ENCODE measurements at regions not wholly inside any gene's neighbourhood (a gene's known extent, or its start where the extent isn't known, plus 50 kb on each side); places are given as distances from the start of the nearest gene placed in this dataset.
"Not testable (repeated sequence)": the region's sequence is repeated elsewhere in the genome, so short reads cannot be mapped to it uniquely, and the experiment has no call there.

DNA sequence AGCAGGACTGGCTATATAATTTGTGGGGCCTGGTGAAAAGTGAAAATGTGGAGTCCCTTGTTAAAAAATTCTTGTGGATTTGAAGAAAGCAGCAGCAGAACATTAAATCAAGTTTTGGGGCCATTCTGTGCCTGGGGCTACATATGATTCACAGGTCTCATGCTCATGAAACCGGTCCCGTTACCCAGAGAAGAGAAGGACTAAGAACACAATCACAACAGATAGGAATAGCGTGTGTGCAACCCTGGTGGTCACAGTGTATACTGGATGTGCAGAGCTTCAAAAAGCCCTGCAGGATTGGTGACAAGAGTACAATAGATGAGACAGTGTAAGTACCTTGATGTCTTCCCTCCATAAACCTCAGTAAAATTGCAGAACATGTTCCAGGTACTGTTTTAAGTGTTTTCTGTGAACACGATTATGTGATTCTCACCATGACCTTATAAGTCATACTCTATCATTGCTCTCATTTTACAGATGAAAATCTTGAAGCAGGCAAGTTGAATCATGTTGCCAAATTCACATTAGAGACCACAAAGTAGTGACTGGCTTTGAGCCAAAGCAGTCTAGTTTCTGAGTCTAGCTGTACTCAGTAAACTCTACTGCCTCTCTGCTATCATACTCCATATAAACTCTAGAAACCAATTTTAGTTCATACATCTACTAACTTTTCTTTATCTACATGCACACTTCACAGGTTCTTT is 636.5 kb downstream of the TAF11L14 start:
- no CpG with 5 or more reads among the region's 4 CpGs for WGBS (ENCODE audit: insufficient coverage)
- no peak overlapping the region for H3K27ac ChIP-seq (ENCODE audit: low read depth, low read length)
- no peaks in the 10 kb centered on the region for H3K27me3 ChIP-seq (ENCODE audit: control insufficient read depth, insufficient read depth, low read length)
- H3K36me3 ChIP-seq (ENCODE audit: control insufficient read depth, insufficient read depth, low read length): no peaks in the 10 kb centered on the region
- DNase-seq (ENCODE audit: low read depth in 4 of 6, low spot score in 6 of 6): peak in 1 of 6 donors; percentile 9
- H3K4me3 ChIP-seq (ENCODE audit: low read depth, low read length): no peak overlapping the region
- H3K4me1 ChIP-seq (ENCODE audit: control insufficient read depth, insufficient read depth, low read length): no peaks in the 10 kb centered on the region
- H3K9me3 ChIP-seq (ENCODE audit: control insufficient read depth, insufficient read depth, low read length): no peaks in the 10 kb centered on the region

DNA sequence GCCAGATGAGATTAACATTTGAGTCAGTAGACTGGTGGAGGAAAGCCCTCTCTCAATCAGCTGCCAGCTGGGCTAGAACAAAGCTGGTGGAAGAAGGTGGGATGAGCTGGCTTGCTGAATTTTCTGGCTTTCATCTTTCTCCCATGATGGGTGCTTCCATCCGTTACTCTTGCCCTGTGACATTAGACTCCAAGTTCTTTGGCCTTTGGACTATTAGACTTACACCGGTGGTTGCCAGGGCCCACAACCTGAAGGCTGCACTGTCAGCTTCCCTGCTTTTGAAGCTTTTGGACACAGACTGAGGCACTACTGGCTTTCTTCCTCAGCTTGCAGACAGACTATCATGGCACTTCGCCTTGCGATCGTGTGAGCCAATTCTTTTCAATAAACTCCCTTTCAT is 642.7 kb downstream of the TAF11L14 start:
- Histone ChIP-seq H3K27ac (ENCODE audit: low read depth, low read length) (no peak overlapping the region), H3K27me3 (ENCODE audit: control insufficient read depth, insufficient read depth, low read length) (no peaks in the 10 kb centered on the region), H3K4me3 (ENCODE audit: low read depth, low read length) (no peak overlapping the region), H3K36me3 (ENCODE audit: control insufficient read depth, insufficient read depth, low read length) (no peaks in the 10 kb centered on the region), H3K4me1 (ENCODE audit: control insufficient read depth, insufficient read depth, low read length) (no peaks in the 10 kb centered on the region), H3K9me3 (ENCODE audit: control insufficient read depth, insufficient read depth, low read length) (no peaks in the 10 kb centered on the region)
- 91% methylated on average over 2 of the region's 5 CpGs for WGBS (ENCODE audit: insufficient coverage)
- no peak for DNase-seq (ENCODE audit: low read depth in 4 of 6, low spot score in 6 of 6)

DNA sequence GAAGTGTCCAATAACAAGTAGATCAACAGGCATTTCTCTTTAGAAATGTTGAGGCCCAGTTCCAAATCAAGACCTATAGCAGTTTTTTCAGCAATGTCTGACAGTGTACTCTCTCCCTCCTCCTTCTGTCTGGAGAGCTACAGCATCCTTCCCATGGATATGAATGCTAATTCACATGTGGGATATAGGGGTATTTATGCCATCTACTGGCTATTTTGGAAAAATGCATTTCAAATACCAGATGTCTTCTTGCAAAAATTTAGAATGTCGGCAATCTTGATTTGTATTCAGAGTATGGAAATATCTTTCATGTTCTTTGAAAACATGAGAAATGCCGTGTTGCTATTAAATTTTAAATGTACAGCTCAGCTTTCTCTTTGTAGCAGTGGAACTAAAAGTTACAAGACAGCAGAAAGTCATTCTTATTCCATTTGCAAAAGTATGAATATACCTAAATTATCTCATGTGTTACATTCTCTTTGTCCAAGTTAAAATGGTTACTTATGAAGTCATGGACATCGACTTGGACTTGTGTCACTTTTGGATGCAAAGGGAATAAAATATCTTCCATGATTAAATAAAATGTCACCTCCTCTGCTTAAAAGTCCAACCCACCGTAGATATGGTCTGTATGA is 647.8 kb downstream of the TAF11L14 start:
- 33% methylated on average over 1 of the region's 4 CpGs for WGBS (ENCODE audit: insufficient coverage)
- no peaks in the 10 kb centered on the region for H3K27me3 ChIP-seq (ENCODE audit: control insufficient read depth, insufficient read depth, low read length)
- no peak overlapping the region for H3K27ac ChIP-seq (ENCODE audit: low read depth, low read length)
- H3K4me1 ChIP-seq (ENCODE audit: control insufficient read depth, insufficient read depth, low read length): no peaks in the 10 kb centered on the region
- no peaks in the 10 kb centered on the region for H3K9me3 ChIP-seq (ENCODE audit: control insufficient read depth, insufficient read depth, low read length)
- H3K36me3 ChIP-seq (ENCODE audit: control insufficient read depth, insufficient read depth, low read length): no peaks in the 10 kb centered on the region
- DNase-seq (ENCODE audit: low read depth in 4 of 6, low spot score in 6 of 6): peak; percentile 9 to 94 (median 32)
- no peak overlapping the region for H3K4me3 ChIP-seq (ENCODE audit: low read depth, low read length)

DNA sequence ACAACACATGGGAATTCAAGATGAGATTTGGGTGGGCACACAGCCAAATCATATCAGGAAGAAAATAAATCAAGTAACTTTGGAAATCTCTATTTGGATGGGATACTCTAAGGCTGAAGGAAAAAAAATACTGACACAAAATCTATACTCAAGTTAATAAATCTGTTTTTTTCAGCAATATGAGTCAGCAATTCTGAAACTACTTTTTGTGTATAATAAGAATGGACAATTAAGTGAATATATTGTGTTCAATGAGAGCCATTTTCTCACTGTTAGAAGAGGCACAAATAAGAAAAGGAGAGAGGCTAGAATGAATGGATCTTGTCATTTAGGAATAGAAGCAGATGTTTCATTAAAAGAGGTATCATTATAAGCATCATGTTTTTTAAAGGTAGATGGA is 651.0 kb downstream of the TAF11L14 start:
- H3K27ac ChIP-seq (ENCODE audit: low read depth, low read length): no peak overlapping the region
- no peak overlapping the region for H3K4me3 ChIP-seq (ENCODE audit: low read depth, low read length)
- H3K4me1 ChIP-seq (ENCODE audit: control insufficient read depth, insufficient read depth, low read length): no peaks in the 10 kb centered on the region
- no peaks in the 10 kb centered on the region for H3K9me3 ChIP-seq (ENCODE audit: control insufficient read depth, insufficient read depth, low read length)
- H3K36me3 ChIP-seq (ENCODE audit: control insufficient read depth, insufficient read depth, low read length): no peaks in the 10 kb centered on the region
- H3K27me3 ChIP-seq (ENCODE audit: control insufficient read depth, insufficient read depth, low read length): no peaks in the 10 kb centered on the region
- DNase-seq (ENCODE audit: low read depth in 4 of 6, low spot score in 6 of 6): no peak

DNA sequence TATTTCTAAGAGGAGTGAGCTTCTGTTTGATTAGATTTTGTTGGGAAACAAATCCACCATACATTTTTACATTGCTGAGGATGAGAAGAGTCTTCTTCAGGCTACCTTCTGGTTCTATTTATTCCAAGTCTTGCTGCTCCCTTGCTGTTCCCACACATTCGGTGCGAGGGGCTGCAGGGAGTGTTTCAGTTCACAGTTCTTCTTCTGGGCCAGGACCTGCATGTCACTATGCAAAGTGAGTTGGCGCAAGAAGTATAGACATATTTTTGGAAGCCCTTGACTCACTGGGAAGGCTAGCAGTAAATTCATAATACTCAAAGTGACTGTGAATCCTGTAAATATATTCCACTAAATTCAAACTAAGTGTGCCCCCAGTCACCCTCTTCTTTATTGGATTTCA is 657.9 kb downstream of the TAF11L14 start:
- DNase-seq (ENCODE audit: low read depth in 4 of 6, low spot score in 6 of 6): peak in 1 of 6 donors; percentile 63
- Histone ChIP-seq H3K27me3 (ENCODE audit: control insufficient read depth, insufficient read depth, low read length) (no peaks in the 10 kb centered on the region), H3K9me3 (ENCODE audit: control insufficient read depth, insufficient read depth, low read length) (no peaks in the 10 kb centered on the region), H3K4me1 (ENCODE audit: control insufficient read depth, insufficient read depth, low read length) (no peaks in the 10 kb centered on the region), H3K27ac (ENCODE audit: low read depth, low read length) (no peak overlapping the region), H3K36me3 (ENCODE audit: control insufficient read depth, insufficient read depth, low read length) (no peaks in the 10 kb centered on the region), H3K4me3 (ENCODE audit: low read depth, low read length) (no peak overlapping the region)
- no CpG with 5 or more reads among the region's 3 CpGs for WGBS (ENCODE audit: insufficient coverage)

DNA sequence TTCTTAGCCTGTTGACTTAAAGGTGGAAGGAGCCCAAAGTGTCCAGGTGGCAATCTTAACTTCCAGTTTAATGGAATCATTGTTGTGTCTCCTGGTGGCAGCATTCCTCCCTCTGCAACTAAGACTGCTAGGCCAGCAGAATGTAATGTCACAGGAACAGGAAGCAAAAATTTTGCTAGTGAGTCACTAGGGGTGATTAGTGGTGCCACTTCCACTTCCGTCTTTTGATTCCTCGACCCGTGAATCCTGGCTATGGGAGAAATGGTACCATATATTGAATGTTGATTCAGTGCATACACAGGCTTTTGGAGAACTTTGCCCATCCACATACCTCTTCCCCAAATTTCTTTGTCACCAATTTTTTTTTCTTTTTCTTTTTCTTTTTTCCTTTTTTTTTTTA is 661.4 kb downstream of the TAF11L14 start:
- not testable (repeated sequence) for H3K4me1 ChIP-seq (ENCODE audit: control insufficient read depth, insufficient read depth, low read length); H3K27ac ChIP-seq (ENCODE audit: low read depth, low read length)

DNA sequence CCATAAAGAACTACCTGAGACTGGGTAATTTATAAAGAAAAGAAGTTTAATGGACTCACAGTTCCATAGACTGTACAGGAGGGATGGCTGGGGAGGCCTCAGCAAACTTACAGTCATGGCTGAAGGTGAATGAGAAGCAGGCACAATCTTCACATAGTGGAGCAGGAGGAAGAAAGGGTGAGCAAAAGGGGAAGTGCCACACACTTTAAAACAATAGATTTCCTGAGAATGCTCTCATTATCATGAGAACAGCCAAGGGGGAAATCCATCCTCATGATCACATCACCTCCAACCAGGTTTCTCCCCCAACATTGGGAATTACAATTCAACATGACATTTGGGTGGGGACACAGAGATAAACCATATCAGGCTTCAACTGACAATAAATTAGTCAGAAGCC is 664.9 kb downstream of the TAF11L14 start:
- H3K36me3 ChIP-seq (ENCODE audit: control insufficient read depth, insufficient read depth, low read length): no peaks in the 10 kb centered on the region
- no peaks in the 10 kb centered on the region for H3K9me3 ChIP-seq (ENCODE audit: control insufficient read depth, insufficient read depth, low read length)
- no peak overlapping the region for H3K4me3 ChIP-seq (ENCODE audit: low read depth, low read length)
- no peaks in the 10 kb centered on the region for H3K4me1 ChIP-seq (ENCODE audit: control insufficient read depth, insufficient read depth, low read length)
- H3K27me3 ChIP-seq (ENCODE audit: control insufficient read depth, insufficient read depth, low read length): no peaks in the 10 kb centered on the region
- H3K27ac ChIP-seq (ENCODE audit: low read depth, low read length): no peak overlapping the region
- DNase-seq (ENCODE audit: low read depth in 4 of 6, low spot score in 6 of 6): no peak

More for the DNA sequence above, 661.4 kb downstream of the TAF11L14 start:
- not testable (repeated sequence) for H3K9me3 ChIP-seq (ENCODE audit: control insufficient read depth, insufficient read depth, low read length); DNase-seq (ENCODE audit: low read depth in 4 of 6, low spot score in 6 of 6); H3K4me3 ChIP-seq (ENCODE audit: low read depth, low read length); H3K27me3 ChIP-seq (ENCODE audit: control insufficient read depth, insufficient read depth, low read length); H3K36me3 ChIP-seq (ENCODE audit: control insufficient read depth, insufficient read depth, low read length)
- no CpG with 5 or more reads among the region's 3 CpGs for WGBS (ENCODE audit: insufficient coverage)

DNA sequence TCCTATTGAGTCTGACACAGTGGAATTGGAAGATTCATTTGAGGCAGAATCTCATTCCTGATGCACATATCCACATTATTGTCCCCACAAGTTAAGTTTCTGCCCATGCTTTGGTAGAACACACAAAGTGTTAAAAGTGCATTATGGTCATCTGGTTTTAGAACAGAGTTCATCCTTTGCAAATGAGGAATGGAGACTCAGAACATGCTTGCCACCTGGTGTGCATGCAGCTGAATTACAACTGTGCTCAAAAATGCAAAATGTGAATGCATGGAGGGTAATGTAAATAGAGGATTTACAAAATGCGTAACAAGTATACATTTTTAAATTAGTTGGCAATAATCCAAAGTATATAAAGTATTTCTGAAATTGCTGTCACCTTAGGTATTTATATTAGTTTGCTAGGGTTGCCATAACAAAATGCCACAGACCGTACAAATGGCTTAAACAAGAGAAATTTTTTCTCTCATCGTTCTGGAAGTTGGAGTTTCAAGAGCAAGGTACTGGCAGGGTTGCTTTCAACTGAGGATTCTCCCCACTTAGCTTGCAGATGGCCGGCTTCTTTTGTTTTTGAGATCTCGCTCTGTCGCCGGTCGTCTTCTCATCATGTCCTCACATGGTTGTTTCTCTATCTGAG is 671.1 kb downstream of the TAF11L14 start:
- Histone ChIP-seq H3K27ac (ENCODE audit: low read depth, low read length) (no peak overlapping the region), H3K4me3 (ENCODE audit: low read depth, low read length) (no peak overlapping the region), H3K27me3 (ENCODE audit: control insufficient read depth, insufficient read depth, low read length) (no peaks in the 10 kb centered on the region), H3K9me3 (ENCODE audit: control insufficient read depth, insufficient read depth, low read length) (no peaks in the 10 kb centered on the region), H3K36me3 (ENCODE audit: control insufficient read depth, insufficient read depth, low read length) (no peaks in the 10 kb centered on the region), H3K4me1 (ENCODE audit: control insufficient read depth, insufficient read depth, low read length) (no peaks in the 10 kb centered on the region)
- WGBS (ENCODE audit: insufficient coverage): 66% methylated on average over 6 of the region's 8 CpGs
- peak in 4 of 6 donors; percentile 45 to 92 (median 68) for DNase-seq (ENCODE audit: low read depth in 4 of 6, low spot score in 6 of 6)

DNA sequence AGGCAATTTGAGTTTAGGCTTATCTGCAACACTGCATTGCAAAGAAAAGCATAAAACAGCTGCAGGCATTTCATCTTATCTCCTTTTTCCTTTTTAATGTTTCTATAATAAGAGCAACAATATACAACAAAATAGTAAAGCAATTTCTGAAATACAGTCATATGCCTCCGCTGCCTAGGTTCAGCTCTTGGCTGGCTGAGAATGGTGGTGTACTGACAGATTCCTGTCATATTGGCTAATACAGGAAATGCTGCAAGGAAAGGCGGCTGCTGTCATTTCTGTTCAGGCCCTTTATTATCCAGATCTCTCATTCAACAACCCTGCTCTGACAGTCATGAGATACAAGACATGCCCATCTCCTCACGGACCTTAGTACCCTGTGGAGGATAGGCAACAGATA is 677.0 kb downstream of the TAF11L14 start:
- Histone ChIP-seq H3K27me3 (ENCODE audit: control insufficient read depth, insufficient read depth, low read length) (no peaks in the 10 kb centered on the region), H3K9me3 (ENCODE audit: control insufficient read depth, insufficient read depth, low read length) (no peaks in the 10 kb centered on the region), H3K36me3 (ENCODE audit: control insufficient read depth, insufficient read depth, low read length) (no peaks in the 10 kb centered on the region), H3K4me3 (ENCODE audit: low read depth, low read length) (no peak overlapping the region), H3K4me1 (ENCODE audit: control insufficient read depth, insufficient read depth, low read length) (no peaks in the 10 kb centered on the region), H3K27ac (ENCODE audit: low read depth, low read length) (no peak overlapping the region)
- no peak for DNase-seq (ENCODE audit: low read depth in 4 of 6, low spot score in 6 of 6)
- WGBS (ENCODE audit: insufficient coverage): no CpG with 5 or more reads among the region's 3 CpGs

DNA sequence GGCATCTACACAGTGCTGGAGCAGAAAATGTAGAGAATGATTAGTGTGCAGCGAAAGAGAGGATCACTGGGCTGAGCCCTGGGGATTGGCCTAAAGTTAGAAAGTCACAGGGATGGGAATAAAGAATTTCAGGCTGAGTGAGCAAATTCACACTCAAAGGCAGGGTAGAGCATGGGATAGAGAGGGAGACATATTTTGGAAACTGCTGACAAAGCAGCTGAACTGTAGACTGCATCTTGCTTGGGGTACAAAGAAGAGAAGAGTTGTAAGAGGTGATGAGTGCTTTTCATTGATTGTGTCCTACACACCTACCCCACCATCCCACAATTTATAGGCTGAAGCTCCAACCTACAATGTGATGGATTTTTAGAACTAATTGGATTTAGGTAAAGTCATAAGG is 677.8 kb downstream of the TAF11L14 start:
- Histone ChIP-seq H3K36me3 (ENCODE audit: control insufficient read depth, insufficient read depth, low read length) (no peaks in the 10 kb centered on the region), H3K4me1 (ENCODE audit: control insufficient read depth, insufficient read depth, low read length) (no peaks in the 10 kb centered on the region), H3K4me3 (ENCODE audit: low read depth, low read length) (no peak overlapping the region), H3K9me3 (ENCODE audit: control insufficient read depth, insufficient read depth, low read length) (no peaks in the 10 kb centered on the region), H3K27ac (ENCODE audit: low read depth, low read length) (no peak overlapping the region), H3K27me3 (ENCODE audit: control insufficient read depth, insufficient read depth, low read length) (no peaks in the 10 kb centered on the region)
- no peak for DNase-seq (ENCODE audit: low read depth in 4 of 6, low spot score in 6 of 6)
- WGBS (ENCODE audit: insufficient coverage): 87% methylated on average over 1 of the region's 1 CpG

Data from spinal cord (tissue), 9 donors.